HG02852 (cell line): ENCODE measurements at regions not wholly inside any gene's neighbourhood (a gene's known extent, or its start where the extent isn't known, plus 50 kb on each side); places are given as distances from the start of the nearest gene placed in this dataset.
"Not testable (repeated sequence)": the region's sequence is repeated elsewhere in the genome, so short reads cannot be mapped to it uniquely, and the experiment has no call there.

Experiments
- ATAC-seq: cut with Tn5 transposase; IDR thresholded peaks from one replicate; pipeline ENCODE4 v1.9.1; 2021; ENCODE audit warnings: mild to moderate bottlenecking, moderate library complexity; ENCODE audit not compliant: unreplicated experiment

- ATAC-seq, result no peak
These were observed 685.6 kb downstream of the DTWD2 start for GRCh38 chr5:118302786-118303185.

- no peak for ATAC-seq
These were observed 686.7 kb downstream of the DTWD2 start for GRCh38 chr5:118301696-118302095.

GRCh38 chr5:118295045-118295444 lies 693.3 kb downstream of the DTWD2 start:
- ATAC-seq, result no peak

GRCh38 chr5:118293378-118293777 lies 695.0 kb downstream of the DTWD2 start:
- ATAC-seq, result no peak

GRCh38 chr5:118290204-118290603 lies 698.1 kb downstream of the DTWD2 start:
- ATAC-seq, result no peak

- not testable (repeated sequence) for ATAC-seq
These were observed 704.1 kb downstream of the DTWD2 start for GRCh38 chr5:118284230-118284629.

- not testable (repeated sequence) for ATAC-seq
These were observed 705.8 kb downstream of the DTWD2 start for GRCh38 chr5:118282480-118283038.

GRCh38 chr5:118279540-118280294 lies 708.6 kb downstream of the DTWD2 start:
- no peak for ATAC-seq

- ATAC-seq, result no peak
These were observed 717.8 kb downstream of the DTWD2 start for GRCh38 chr5:118270526-118270925.

GRCh38 chr5:118258223-118258622 lies 730.1 kb downstream of the DTWD2 start:
- ATAC-seq, result no peak

GRCh38 chr5:118257066-118257465 lies 731.3 kb downstream of the DTWD2 start:
- ATAC-seq, result no peak

GRCh38 chr5:118253225-118254061 lies 734.9 kb downstream of the DTWD2 start:
- no peak for ATAC-seq

- ATAC-seq, result peak; percentile 68
These were observed 739.0 kb downstream of the DTWD2 start for GRCh38 chr5:118249386-118249785.

- ATAC-seq, result no peak
These were observed 740.9 kb downstream of the DTWD2 start for GRCh38 chr5:118247458-118247857.

- ATAC-seq, result no peak
These were observed 744.7 kb downstream of the DTWD2 start for GRCh38 chr5:118243613-118244012.

GRCh38 chr5:118243068-118243467 lies 745.3 kb downstream of the DTWD2 start:
- no peak for ATAC-seq

- peak; percentile 91 for ATAC-seq
These were observed 752.1 kb downstream of the DTWD2 start for GRCh38 chr5:118236108-118236849.

GRCh38 chr5:118233606-118234005 lies 754.7 kb downstream of the DTWD2 start:
- no peak for ATAC-seq

- ATAC-seq, result no peak
These were observed 759.9 kb downstream of the DTWD2 start for GRCh38 chr5:118228489-118228888.

- no peak for ATAC-seq
These were observed 763.8 kb downstream of the DTWD2 start for GRCh38 chr5:118224546-118224945.

- no peak for ATAC-seq
These were observed 767.7 kb downstream of the DTWD2 start for GRCh38 chr5:118220556-118221195.
